ENCODE measurements at regions not wholly inside any gene's neighbourhood (a gene's known extent, or its start where the extent isn't known, plus 50 kb on each side); places are given as distances from the start of the nearest gene placed in this dataset.

DNA sequence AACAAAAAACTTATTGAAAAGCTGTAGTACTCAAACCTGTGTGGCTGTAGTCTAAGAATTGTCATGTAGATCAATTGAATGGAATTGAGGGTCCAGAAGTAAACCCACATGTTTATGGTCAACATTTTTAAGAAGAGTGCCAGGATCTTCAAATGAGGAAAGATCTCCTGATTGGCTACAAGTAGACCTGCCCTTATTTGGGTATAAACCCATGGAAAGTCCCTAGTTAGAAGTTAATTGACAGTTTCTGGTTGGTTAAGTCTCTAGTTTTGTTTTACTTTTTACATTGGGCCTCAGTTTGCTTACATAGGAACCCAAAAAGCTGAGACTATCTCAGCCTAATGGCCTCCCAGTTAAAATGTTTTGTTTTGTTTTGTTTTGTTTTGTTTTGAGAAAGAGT, 91.9 kb upstream of the RESF1 start:
- no peak overlapping the region for H2AFZ ChIP-seq (ENCODE audit: low read depth, low read length)
- H3K4me3 Mint-ChIP-seq (ENCODE audit: unreplicated experiment), result no peak overlapping the region
- no peak overlapping the region for H3K27ac Mint-ChIP-seq (ENCODE audit: unreplicated experiment)
- no peak overlapping the region for H3K4me3 ChIP-seq (ENCODE audit: insufficient read depth, low read depth, low read length)
- H3K9ac ChIP-seq (ENCODE audit: low read length), result no peak overlapping the region
- no peak overlapping the region for H3K4me2 ChIP-seq (ENCODE audit: low read length)
- no peaks in the 10 kb centered on the region for H3K4me1 ChIP-seq (ENCODE audit: insufficient read depth, low read length)
- H4K20me1 ChIP-seq (ENCODE audit: insufficient read depth, low read length), result no peaks in the 10 kb centered on the region
- H3K27me3 Mint-ChIP-seq (ENCODE audit: low read depth, unreplicated experiment), result no peaks in the 10 kb centered on the region
- H3K79me2 ChIP-seq (ENCODE audit: insufficient read depth, low read length), result no peaks in the 10 kb centered on the region
- H3K36me3 Mint-ChIP-seq (ENCODE audit: low read depth, unreplicated experiment), result no peaks in the 10 kb centered on the region
- TF ChIP-seq CTCF (IDR thresholded peaks at IDR 0.05; ENCODE audit: insufficient read depth, low read depth, low read length) (no peak), EZH2 (IDR thresholded peaks at IDR 0.05; ENCODE audit: insufficient read depth, low read length) (no peak)
- DNase-seq (ENCODE audit: low read depth) (no peak), FAIRE-seq (no peak)
- no peak overlapping the region for H3K27ac ChIP-seq (ENCODE audit: low read depth, low read length)
- no peaks in the 10 kb centered on the region for H3K27me3 ChIP-seq (ENCODE audit: insufficient read depth, low read length)
- H3K36me3 ChIP-seq (ENCODE audit: insufficient read depth, low read length), result no peaks in the 10 kb centered on the region
- H3K4me1 Mint-ChIP-seq (ENCODE audit: low read depth, unreplicated experiment), result no peaks in the 10 kb centered on the region
- no peaks in the 10 kb centered on the region for H3K9me3 ChIP-seq (ENCODE audit: insufficient read depth, low read depth, low read length)
- H3K9me3 Mint-ChIP-seq (ENCODE audit: unreplicated experiment), result no peaks in the 10 kb centered on the region

DNA sequence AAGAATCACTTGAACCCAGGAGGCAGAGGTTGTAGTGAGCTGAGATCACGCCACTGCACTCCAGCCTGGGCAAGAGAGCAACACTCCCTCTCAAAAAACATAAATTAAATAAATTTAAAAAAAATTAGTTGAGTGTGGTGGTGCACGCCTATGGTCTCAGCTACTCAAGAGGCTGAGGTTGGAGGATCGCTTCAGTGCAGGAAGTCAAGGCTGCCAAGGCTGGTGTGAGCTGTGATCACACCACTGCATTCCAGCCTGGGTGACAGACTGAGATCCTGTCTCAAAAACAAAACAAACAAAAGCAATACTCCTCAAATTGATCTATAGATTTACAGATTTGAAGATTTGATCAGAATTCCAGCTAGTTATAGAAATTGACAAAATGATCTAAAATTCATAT, 92.7 kb upstream of the RESF1 start:
- no peaks in the 10 kb centered on the region for H3K4me1 ChIP-seq (ENCODE audit: insufficient read depth, low read length)
- Mint-ChIP-seq H3K27me3 (ENCODE audit: low read depth, unreplicated experiment) (no peaks in the 10 kb centered on the region), H3K4me1 (ENCODE audit: low read depth, unreplicated experiment) (no peaks in the 10 kb centered on the region), H3K27ac (ENCODE audit: unreplicated experiment) (no peak overlapping the region), H3K36me3 (ENCODE audit: low read depth, unreplicated experiment) (no peaks in the 10 kb centered on the region), H3K9me3 (ENCODE audit: unreplicated experiment) (no peaks in the 10 kb centered on the region), H3K4me3 (ENCODE audit: unreplicated experiment) (no peak overlapping the region)
- no peak for FAIRE-seq
- H4K20me1 ChIP-seq (ENCODE audit: insufficient read depth, low read length), result no peaks in the 10 kb centered on the region
- H3K9ac ChIP-seq (ENCODE audit: low read length), result no peak overlapping the region
- H3K9me3 ChIP-seq (ENCODE audit: insufficient read depth, low read depth, low read length), result no peaks in the 10 kb centered on the region
- no peak for TF ChIP-seq EZH2 (IDR thresholded peaks at IDR 0.05; ENCODE audit: insufficient read depth, low read length)
- TF ChIP-seq CTCF (IDR thresholded peaks at IDR 0.05; ENCODE audit: insufficient read depth, low read depth, low read length), result no peak
- no peaks in the 10 kb centered on the region for H3K27me3 ChIP-seq (ENCODE audit: insufficient read depth, low read length)
- H3K27ac ChIP-seq (ENCODE audit: low read depth, low read length), result no peak overlapping the region
- no peak for DNase-seq (ENCODE audit: low read depth)
- no peaks in the 10 kb centered on the region for H3K36me3 ChIP-seq (ENCODE audit: insufficient read depth, low read length)
- no peak overlapping the region for H3K4me2 ChIP-seq (ENCODE audit: low read length)
- no peaks in the 10 kb centered on the region for H3K79me2 ChIP-seq (ENCODE audit: insufficient read depth, low read length)
- no peak overlapping the region for H2AFZ ChIP-seq (ENCODE audit: low read depth, low read length)
- H3K4me3 ChIP-seq (ENCODE audit: insufficient read depth, low read depth, low read length), result no peak overlapping the region

DNA sequence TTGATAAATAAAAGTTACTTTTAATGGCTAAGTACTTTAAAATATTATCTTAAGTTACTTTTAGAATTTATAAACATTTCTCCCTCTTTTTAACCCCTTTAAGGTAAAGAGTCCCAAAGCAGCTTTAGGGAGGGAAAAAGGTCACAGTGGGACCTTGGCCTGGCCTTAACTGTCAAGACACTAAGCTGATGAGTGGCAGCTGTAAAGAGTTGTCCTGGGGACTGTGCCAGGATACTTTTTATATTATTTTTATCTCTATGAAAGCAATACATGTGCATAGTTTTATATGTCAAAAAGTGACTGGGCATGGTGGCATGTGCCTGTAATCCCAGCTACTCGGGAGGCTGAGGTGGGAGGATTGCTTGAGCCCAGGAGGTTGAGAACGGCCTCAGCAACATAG, 94.2 kb upstream of the RESF1 start:
- no peaks in the 10 kb centered on the region for H3K36me3 ChIP-seq (ENCODE audit: insufficient read depth, low read length)
- Mint-ChIP-seq H3K27me3 (ENCODE audit: low read depth, unreplicated experiment) (no peaks in the 10 kb centered on the region), H3K36me3 (ENCODE audit: low read depth, unreplicated experiment) (no peaks in the 10 kb centered on the region), H3K4me3 (ENCODE audit: unreplicated experiment) (no peak overlapping the region), H3K27ac (ENCODE audit: unreplicated experiment) (no peak overlapping the region), H3K4me1 (ENCODE audit: low read depth, unreplicated experiment) (no peaks in the 10 kb centered on the region), H3K9me3 (ENCODE audit: unreplicated experiment) (no peaks in the 10 kb centered on the region)
- H2AFZ ChIP-seq (ENCODE audit: low read depth, low read length), result no peak overlapping the region
- H3K79me2 ChIP-seq (ENCODE audit: insufficient read depth, low read length), result no peaks in the 10 kb centered on the region
- H3K9me3 ChIP-seq (ENCODE audit: insufficient read depth, low read depth, low read length), result no peaks in the 10 kb centered on the region
- no peak overlapping the region for H3K9ac ChIP-seq (ENCODE audit: low read length)
- H3K4me1 ChIP-seq (ENCODE audit: insufficient read depth, low read length), result no peaks in the 10 kb centered on the region
- TF ChIP-seq EZH2 (IDR thresholded peaks at IDR 0.05; ENCODE audit: insufficient read depth, low read length) (no peak), CTCF (IDR thresholded peaks at IDR 0.05; ENCODE audit: insufficient read depth, low read depth, low read length) (no peak)
- FAIRE-seq (no peak), DNase-seq (ENCODE audit: low read depth) (no peak)
- no peak overlapping the region for H3K4me3 ChIP-seq (ENCODE audit: insufficient read depth, low read depth, low read length)
- H3K4me2 ChIP-seq (ENCODE audit: low read length), result no peak overlapping the region
- H4K20me1 ChIP-seq (ENCODE audit: insufficient read depth, low read length), result no peaks in the 10 kb centered on the region
- no peak overlapping the region for H3K27ac ChIP-seq (ENCODE audit: low read depth, low read length)
- no peaks in the 10 kb centered on the region for H3K27me3 ChIP-seq (ENCODE audit: insufficient read depth, low read length)
